ENCODE measurements at regions not wholly inside any gene's neighbourhood (a gene's known extent, or its start where the extent isn't known, plus 50 kb on each side); places are given as distances from the start of the nearest gene placed in this dataset.
"Not testable (repeated sequence)": the region's sequence is repeated elsewhere in the genome, so short reads cannot be mapped to it uniquely, and the experiment has no call there.

DNA sequence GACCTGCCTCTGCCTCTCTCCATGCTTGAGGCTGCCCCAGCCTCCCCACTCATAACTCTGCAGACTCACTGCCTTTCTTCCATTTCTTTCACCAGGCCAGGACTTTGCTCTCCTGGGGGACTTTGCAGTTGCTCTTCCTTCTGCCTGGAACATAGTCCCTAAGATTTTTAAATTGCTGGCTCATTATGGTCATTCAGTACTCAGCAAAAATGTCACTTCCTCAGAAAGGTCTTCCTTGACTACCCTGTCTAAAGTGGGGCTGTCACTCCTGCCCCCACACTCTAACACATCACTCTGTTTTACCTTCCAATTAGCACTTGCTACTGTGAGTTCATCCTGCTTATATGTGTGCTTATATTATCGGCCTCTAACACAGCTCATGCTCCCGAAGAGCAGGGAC, 618.2 kb downstream of the UQCRFS1 start:
- Histone ChIP-seq H3K27me3 (no peaks in the 10 kb centered on the region), H3K4me1 (no peaks in the 10 kb centered on the region), H3K27ac (no peak overlapping the region), H3K9me3 (no peaks in the 10 kb centered on the region), H3K36me3 (no peaks in the 10 kb centered on the region), H3K4me3 (no peak overlapping the region)
- no peak for ATAC-seq
- WGBS, 4 donors, result 77 to 84% (median 81%) methylated on average over 2 of the region's 2 CpGs
- intact Hi-C loops (cut with DNase I), result no loop called here
- TF ChIP-seq POLR2A (IDR thresholded peaks at IDR 0.05) (no peak), CTCF (IDR thresholded peaks at IDR 0.05) (no peak)
- no peak for DNase-seq

DNA sequence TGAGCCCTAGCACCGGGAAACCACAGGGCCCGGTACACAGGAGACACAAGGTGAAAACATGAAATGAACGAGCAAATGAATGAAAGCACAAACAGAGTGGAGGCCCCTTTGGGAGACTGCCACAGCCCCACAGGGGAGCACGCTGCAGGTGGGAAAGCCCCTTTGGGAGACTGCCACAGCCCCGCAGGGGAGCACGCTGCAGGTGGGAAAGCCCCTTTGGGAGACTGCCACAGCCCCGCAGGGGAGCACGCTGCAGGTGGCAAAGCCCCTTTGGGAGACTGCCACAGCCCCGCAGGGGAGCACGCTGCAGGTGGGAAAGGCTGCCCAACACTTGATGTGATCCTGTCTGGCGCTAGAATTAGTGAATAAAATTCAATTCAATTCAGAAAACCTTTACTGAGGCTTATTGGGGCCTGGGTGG, 623.0 kb downstream of the UQCRFS1 start:
- H3K27ac ChIP-seq; H3K4me1 ChIP-seq; H3K4me3 ChIP-seq; ATAC-seq; H3K9me3 ChIP-seq; DNase-seq; intact Hi-C loops (cut with DNase I); H3K36me3 ChIP-seq; H3K27me3 ChIP-seq: not testable (repeated sequence)
- 69 to 82% (median 71%) methylated on average over 11 of the region's 11 CpGs for WGBS, 4 donors

GRCh38 chr19:28586474-28586873, 626.5 kb downstream of the UQCRFS1 start:
- H3K27ac ChIP-seq, result no peak overlapping the region
- DNase-seq, result no peak
- H3K4me1 ChIP-seq, result no peaks in the 10 kb centered on the region
- whole genome bisulfite sequencing, 4 donors, result 12 to 31% (median 21%) methylated on average over 6 to 7 of the region's 7 CpGs
- H3K36me3 ChIP-seq, result no peaks in the 10 kb centered on the region
- no peak overlapping the region for H3K4me3 ChIP-seq
- no peaks in the 10 kb centered on the region for H3K9me3 ChIP-seq
- ATAC-seq, result no peak
- TF ChIP-seq POLR2A (IDR thresholded peaks at IDR 0.05) (no peak), CTCF (IDR thresholded peaks at IDR 0.05) (no peak)
- H3K27me3 ChIP-seq, result peaks cover 0 to 5% (median 0%) of the 10 kb centered on the region in 9 donors
- intact Hi-C loops (cut with DNase I), result no loop called here

DNA sequence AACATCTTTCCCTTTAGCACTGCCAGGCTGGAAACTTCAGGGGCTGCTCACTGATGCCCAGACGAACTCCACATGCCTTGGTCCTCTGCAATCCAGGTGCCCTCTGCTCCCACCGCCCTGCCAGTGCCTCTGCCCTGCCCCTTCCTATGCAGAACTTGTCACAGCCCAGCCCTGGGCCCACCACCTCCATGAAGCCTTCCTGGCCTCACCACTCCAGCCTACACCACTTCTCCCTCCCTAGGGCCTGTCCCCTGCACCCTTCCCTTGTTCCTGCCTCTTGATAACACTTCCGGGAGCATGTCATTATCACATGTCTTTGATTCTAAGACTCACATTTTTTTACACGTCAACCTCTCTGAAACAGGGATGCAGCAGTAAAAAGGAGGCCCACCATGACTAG, 627.2 kb downstream of the UQCRFS1 start:
- Histone ChIP-seq H3K27me3 (peaks cover 0 to 5% (median 0%) of the 10 kb centered on the region in 9 donors), H3K9me3 (no peaks in the 10 kb centered on the region), H3K27ac (no peak overlapping the region), H3K36me3 (no peaks in the 10 kb centered on the region), H3K4me1 (no peaks in the 10 kb centered on the region), H3K4me3 (no peak overlapping the region)
- DNase-seq, result no peak
- TF ChIP-seq POLR2A (IDR thresholded peaks at IDR 0.05) (no peak), CTCF (IDR thresholded peaks at IDR 0.05) (no peak)
- WGBS, 4 donors, result 47 to 53% (median 52%) methylated on average over 4 of the region's 4 CpGs
- no peak for ATAC-seq
- intact Hi-C loops (cut with DNase I), result no loop called here

DNA sequence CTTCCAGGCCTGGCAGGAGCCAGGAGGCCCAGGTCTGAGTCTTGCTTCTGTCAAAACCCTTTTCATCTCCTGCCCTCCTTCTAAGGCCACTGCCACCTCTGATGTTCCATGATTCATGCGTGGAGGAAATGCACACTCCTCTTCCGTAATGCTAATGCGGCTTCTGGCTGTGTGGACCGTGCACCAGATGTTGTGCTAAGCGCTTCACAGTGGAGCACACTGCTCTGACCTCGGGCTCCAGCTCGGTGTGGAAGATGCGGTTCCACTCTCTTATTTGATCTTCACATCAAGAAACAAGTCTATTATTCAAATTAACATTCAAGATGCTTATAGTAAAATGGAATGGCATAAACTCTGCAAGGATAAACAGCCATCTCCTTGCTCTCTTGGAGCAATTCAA, 629.2 kb downstream of the UQCRFS1 start:
- Histone ChIP-seq H3K4me3 (no peak overlapping the region), H3K9me3 (no peaks in the 10 kb centered on the region), H3K4me1 (no peaks in the 10 kb centered on the region), H3K36me3 (no peaks in the 10 kb centered on the region), H3K27me3 (peaks cover 0 to 6% (median 0%) of the 10 kb centered on the region in 9 donors), H3K27ac (no peak overlapping the region)
- 86 to 88% (median 88%) methylated on average over 8 of the region's 8 CpGs for WGBS, 4 donors
- DNase-seq, result no peak
- intact Hi-C loops (cut with DNase I), result no loop called here
- ATAC-seq, result no peak
- TF ChIP-seq CTCF (IDR thresholded peaks at IDR 0.05), result no peak
- no peak for TF ChIP-seq POLR2A (IDR thresholded peaks at IDR 0.05)

Data from heart left ventricle (tissue), 16 donors.